RPMI8226 (cell line): ENCODE measurements at regions not wholly inside any gene's neighbourhood (a gene's known extent, or its start where the extent isn't known, plus 50 kb on each side); places are given as distances from the start of the nearest gene placed in this dataset.

Experiments used
- DNase-seq: peaks from one replicate; pipeline ENCODE4 v3.0.0-alpha.2; 2015

DNA sequence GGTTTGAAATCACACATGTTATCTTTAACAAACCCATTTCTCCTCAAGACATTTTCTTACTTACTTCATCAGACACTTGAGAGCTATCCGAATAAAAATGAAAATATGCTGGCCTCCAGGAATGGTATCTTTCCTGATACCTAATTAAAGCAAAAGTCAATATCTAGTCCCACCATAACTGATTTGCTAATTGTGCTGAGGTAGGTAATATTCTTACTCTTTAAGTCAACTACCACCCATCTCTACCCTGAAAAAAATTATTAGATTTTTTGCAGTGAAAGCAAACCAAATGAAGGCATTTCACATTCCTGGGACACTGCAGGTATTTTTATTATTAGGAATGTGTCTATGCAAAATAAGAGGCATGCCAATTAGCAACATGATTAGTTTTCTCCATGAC is 175.8 kb downstream of the QDPR start:
- no peak for DNase-seq

GRCh38 chr4:17335371-17335770 is 176.5 kb downstream of the QDPR start:
- DNase-seq: no peak

DNA sequence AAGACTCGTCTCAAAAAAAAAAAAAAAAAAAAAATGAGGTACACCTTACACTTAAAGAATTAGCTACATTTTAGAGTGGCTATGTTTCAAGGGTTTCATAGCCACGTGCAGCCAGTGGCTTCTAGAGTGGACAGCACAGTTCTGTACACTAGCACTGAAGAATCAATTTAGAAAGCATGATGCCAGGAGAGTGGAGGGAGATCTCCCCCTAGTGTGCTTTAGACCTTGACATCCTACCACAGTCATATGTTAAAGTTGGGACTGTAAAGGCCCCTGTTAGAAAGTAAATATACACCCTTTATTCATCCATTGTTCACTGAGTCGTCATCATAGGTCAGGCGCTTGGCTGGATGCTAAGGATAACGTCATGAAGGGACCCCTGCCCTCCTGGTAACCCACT is 179.4 kb downstream of the QDPR start:
- no peak for DNase-seq

DNA sequence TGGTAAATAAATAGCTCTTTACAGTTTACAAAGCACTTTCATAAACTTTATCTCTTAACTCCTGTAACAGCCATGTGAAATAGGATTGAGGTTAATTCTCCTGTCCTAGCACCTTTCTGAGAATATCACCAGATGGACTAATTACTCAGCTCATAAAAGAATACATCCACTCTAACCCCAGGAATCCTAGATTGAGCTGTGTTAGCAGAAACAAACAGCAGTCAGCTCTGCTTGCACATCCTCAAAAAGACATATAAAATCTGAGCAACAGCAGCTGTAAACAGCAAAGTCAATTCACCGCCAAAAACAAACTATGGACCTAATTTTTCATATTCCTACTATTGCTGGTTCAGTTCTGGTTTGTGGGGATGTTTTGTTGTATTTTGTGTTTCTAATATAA is 182.8 kb downstream of the QDPR start:
- peak; percentile 6 for DNase-seq

GRCh38 chr4:17328141-17328815 is 183.6 kb downstream of the QDPR start:
- DNase-seq: no peak

DNA sequence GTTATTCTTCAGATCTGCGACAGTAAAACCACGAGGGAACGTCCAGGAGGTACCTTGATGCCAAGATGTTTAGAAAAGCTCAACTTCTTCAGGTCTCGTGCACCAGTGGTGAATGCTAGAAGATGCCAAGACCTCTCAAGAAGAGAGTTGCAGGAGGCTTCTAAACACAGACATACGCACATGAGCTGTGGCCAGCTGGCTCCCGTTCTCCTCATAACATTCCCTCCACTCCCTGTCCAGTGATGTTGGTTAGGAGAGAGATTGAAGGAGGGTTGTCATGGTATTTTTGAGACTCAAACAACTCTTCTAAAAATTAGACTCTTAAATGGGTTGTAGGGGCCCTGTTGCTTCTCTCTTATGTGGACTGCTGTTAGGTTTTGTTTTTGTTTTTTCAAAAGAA is 184.3 kb downstream of the QDPR start:
- no peak for DNase-seq

DNA sequence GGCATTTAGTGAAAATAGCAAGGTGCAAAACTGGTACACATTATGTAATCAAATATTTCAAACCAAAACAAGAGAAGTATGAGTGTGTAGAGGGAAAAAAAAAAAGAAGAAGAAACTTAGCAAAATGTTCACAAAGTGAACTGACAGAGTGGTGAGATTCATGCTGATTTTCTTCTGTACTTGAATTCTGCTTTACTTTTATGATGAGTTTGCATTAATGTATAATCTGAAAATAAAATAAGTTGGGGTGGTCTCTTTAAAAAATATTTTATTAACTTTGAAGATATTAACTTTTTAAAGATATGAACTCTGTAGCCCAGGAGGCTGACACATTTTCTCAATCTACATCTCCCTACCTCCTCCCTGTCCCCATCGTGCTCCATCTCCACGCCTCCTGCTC is 185.1 kb downstream of the QDPR start:
- DNase-seq: no peak

DNA sequence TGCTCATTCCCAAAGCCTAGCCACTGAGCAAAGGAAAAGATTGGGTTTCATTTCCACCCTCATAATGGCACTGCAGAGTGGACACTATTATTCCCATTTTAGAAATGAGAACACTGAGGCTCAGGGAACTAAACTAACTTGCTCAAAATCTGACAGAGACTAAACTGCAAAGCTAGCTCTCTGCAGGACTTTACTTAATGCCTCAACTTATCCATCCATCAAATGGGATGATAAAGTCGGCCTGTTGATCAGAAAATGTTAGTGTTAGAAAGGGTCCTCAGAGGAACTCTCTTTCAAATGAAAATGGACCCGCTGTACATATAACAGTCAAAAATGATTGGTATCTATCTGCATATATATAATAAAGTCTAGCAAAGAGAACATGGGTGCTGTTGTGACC is 186.8 kb downstream of the QDPR start:
- no peak for DNase-seq

- DNase-seq: peak; percentile 42
Measured at GRCh38 chr4:17324386-17324830, 187.5 kb downstream of the QDPR start.

DNA sequence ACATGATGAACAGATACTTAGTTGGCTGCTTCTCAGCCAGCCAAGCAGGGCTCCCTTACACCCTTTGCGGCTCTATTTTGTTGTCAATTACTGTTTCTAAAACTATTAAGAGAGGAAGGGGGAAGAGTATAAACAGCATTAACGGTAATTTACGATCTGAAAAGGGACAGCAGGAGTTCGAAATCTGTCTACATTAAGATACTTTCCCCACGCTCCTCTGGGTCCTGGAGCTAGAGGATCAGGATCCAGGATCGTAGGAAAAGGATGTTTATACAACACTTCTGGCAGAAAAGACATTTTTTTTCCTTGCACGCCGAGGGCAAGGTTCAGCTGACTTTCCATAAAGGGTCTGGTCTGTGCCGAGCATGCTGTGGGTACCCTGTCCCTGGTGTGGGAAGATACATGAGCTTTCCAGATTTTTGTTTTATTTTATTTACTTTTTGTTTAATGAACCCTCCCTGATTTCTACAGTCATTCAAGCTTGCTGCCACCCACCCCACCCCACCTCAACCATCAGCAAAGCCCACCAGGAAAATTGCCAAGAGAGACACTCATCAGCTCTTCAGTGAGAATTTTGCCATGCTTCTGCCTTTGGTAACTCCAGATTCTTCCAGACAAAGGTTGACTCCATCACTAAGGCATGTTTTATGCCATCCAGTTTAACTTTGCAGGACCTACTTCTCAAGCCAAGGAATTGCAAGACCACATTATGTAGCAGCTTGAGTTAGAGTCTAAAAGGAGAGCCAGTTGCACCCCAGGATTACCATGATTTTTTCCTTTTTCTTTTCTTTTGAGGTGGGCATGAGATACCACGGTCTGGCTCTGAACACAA is 188.1 kb downstream of the QDPR start:
- no peak for DNase-seq

- DNase-seq: no peak
Measured at GRCh38 chr4:17322514-17322913, 189.4 kb downstream of the QDPR start.

DNA sequence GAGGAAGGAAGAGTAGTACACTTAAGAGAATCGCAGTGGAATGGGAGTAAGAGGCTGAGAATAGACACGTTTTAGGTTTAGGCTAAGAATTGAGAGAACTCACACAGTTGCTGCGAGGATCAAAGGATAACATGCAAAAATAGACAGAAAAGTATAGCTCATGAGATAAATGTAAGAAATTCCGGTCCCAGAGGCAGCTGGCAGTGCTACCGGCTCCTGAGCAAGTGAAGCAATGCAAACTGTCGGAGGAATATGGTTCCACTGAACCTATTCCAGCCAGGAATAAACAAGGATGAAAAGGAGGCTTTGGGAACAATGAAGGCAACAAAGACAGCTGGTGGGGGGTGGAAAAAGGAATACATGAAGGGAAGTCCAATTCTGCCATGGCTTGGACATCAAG is 191.8 kb downstream of the QDPR start:
- no peak for DNase-seq

DNA sequence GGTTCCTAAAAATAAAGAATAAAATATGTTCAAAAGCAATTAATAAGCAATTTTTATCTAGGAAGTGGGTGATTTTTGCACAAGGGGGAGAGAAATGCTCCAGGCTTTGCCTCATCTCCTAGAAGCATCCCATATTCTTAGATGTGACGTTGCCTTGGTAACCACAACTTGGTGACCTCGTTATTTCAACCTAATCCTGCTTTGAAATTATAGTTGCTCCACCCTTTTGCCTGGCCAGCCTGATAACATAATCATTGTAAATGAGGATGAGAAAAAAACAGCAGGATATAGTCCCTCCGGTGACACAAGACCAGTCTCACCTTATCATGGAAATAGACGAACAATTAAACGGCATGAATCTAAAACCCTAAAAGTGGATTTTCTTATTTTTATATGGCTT is 194.4 kb downstream of the QDPR start:
- no peak for DNase-seq

GRCh38 chr4:17316566-17316965 is 195.3 kb downstream of the QDPR start:
- no peak for DNase-seq

DNA sequence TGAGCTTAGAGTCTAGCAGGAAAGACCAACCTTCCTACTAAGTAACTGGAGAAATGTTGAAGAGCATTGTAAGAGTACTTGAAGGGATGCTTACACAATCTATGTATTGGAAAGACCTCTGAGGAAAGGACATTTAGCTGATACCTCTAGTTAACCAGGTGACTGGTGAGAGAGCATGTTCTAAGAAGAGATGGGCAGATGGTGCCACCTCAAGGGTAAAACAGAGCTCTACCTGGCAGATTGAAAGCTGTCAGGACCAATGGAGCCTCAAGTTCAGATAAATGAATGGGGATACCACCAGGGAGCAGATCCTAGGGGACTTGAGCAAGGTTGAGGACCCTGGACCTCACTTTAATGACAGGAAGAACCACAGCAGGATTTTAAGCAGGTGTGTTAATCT is 196.4 kb downstream of the QDPR start:
- no peak for DNase-seq

- no peak for DNase-seq
Measured at GRCh38 chr4:17313194-17313593, 198.7 kb downstream of the QDPR start.

DNA sequence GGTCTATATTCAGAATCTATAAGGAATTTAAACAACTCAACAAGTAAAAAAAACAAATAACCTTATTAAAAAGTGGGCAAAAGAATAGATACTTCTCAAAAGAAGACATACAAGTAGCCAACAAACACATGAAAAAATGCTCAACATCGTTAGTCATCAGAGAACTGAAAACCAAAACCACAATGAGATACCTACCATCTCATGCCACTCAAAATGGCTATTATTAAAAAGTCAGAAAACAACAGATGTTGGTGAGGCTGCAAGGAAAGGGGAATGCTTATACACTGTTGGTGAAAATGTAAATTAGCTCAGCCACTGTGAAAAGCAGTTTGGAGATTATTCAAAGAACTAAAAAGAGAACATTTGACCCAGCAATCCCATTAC is 201.6 kb downstream of the QDPR start:
- no peak for DNase-seq

DNA sequence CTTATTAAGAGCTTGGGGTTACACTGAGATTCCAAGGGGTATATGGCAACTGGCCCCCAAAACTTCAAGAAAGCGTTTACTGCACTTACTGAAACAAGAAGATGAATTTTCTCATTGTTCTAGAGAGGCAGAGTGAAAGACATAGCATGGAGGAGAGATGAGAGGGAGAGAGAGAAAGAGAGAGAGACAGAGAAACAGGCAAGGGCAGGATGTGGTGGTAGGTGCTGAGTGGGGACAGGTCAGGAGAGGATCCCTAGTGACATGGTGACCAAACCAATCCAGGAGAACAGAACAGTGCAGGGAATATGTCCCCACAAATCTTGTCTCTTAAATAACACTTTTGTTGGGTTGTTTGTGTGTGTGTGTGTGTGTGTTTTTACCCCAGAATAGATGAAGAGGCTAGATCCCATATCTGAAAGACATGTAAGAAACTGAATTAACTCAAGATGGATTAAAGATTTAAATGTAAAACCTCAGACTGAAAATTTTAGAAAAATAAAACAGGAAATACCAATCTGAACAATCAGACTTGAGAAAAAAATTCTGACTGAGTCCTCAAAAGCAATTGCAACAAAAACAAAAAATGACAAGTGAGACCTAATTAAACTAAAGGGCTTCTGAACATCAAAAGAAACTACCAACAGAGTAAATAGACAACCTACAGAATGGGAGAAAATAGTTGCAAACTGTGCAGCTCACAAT is 202.2 kb downstream of the QDPR start:
- no peak for DNase-seq

- no peak for DNase-seq
Measured at GRCh38 chr4:17301869-17302268, 210.0 kb downstream of the QDPR start.

DNA sequence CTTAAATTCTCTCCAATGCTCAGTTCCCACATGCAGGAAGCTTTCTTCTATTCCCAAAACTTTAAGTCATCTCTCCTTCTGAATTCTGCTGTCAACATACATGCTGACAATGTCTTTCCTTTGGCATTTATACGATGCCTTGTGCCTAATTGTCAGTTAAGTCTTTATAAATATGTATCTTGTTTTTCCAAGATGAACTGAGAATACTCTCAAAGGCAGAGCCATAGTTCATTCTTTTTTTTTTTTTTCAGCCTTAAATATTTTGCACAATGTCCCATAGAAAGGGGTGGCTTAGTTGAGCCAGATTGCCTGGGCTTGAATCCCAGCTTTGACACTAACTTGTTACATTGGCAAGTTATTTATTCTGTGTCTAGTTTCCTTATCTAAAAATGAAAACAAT is 210.6 kb downstream of the QDPR start:
- DNase-seq: no peak

GRCh38 chr4:17296921-17297890 is 214.7 kb downstream of the QDPR start:
- DNase-seq: no peak

- no peak for DNase-seq
Measured at GRCh38 chr4:17293901-17294300, 218.0 kb downstream of the QDPR start.

DNA sequence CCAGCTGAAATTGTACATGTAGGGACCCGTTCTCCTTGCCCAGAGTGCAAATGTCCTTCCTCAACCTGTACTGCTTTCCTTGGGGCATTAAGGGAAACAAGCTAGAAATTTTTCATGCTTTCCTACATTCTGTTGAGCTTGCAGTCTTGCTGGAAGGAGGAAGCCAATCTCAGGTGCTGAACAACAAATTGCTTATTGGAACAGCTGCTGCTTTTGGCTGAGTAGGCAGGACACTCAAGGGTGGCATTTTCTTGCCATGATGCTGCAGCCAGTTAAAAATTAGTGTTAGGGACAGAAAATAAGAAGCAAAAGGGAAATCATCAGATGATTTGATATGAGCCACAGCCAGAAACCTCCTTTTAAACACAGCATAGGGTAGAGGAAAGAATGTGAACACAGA is 223.7 kb downstream of the QDPR start:
- DNase-seq: peak; percentile 84
